Peyer's patch (tissue), 4 donors: ENCODE measurements at regions not wholly inside any gene's neighbourhood (a gene's known extent, or its start where the extent isn't known, plus 50 kb on each side); places are given as distances from the start of the nearest gene placed in this dataset.

Experiments
- CTCF ChIP-seq, 6 experiments: fragments of 450-650 bp in 4 of 6; fragments of 200-600 bp in 2 of 6; sonication (generic) in 1 of 6; IDR thresholded peaks; one replicate each; pipeline ENCODE4 v1.5.1; 2017 to 2019; ENCODE audit warnings: antibody characterized with exemption in 6 of 6, mild to moderate bottlenecking in 3 of 6, moderate library complexity in 1 of 6
- POLR2A ChIP-seq, 2 donors: fragments of 450-650 bp; IDR thresholded peaks; one replicate each; pipeline ENCODE4 v1.5.1; 2017; ENCODE audit warnings: antibody characterized with exemption in 2 of 2, mild to moderate bottlenecking in 2 of 2, moderate library complexity in 2 of 2

GRCh38 chr12:33529810-33530209, 90.2 kb upstream of the SYT10 start:
- TF ChIP-seq CTCF (IDR thresholded peaks at IDR 0.05): no peak
- TF ChIP-seq POLR2A (IDR thresholded peaks at IDR 0.05): no peak
